Heart right ventricle (tissue), 16 donors: ENCODE measurements at regions not wholly inside any gene's neighbourhood (a gene's known extent, or its start where the extent isn't known, plus 50 kb on each side); places are given as distances from the start of the nearest gene placed in this dataset.
A peak's percentile ranks its signal among the peaks of the same experiment; 100 is the strongest.

Experiments used
- ATAC-seq, 8 donors: fragments of 200-7000 bp; cut with Tn5 transposase; one replicate each; pipeline ENCODE4 v1.9.1; 2020; ENCODE audit warnings: mild to moderate bottlenecking in 8 of 8, moderate library complexity in 8 of 8, moderate number of reproducible peaks in 1 of 8
- DNase-seq, 2 donors: peaks; one replicate each; pipeline ENCODE4 v3.0.0-alpha.2; 2020
- H3K27ac ChIP-seq, 10 donors: fragments of 200-600 bp; sonication (generic) in 2 of 10; one replicate each; pipeline versions ENCODE4 v1.5.0 to v1.8.0; 2020 to 2022; ENCODE audit warnings: mild to moderate bottlenecking in 3 of 10
- H3K27me3 ChIP-seq, 7 donors: fragments of 200-600 bp; one replicate each; pipeline ENCODE4 v1.8.0; 2021 to 2022; ENCODE audit warnings: mild to moderate bottlenecking in 2 of 7
- H3K36me3 ChIP-seq, 9 donors: fragments of 200-600 bp; sonication (generic) in 1 of 9; one replicate each; pipeline versions ENCODE4 v1.5.0 to v1.8.0; 2020 to 2022; ENCODE audit warnings: mild to moderate bottlenecking in 2 of 9
- H3K4me1 ChIP-seq, 9 donors: fragments of 200-600 bp; sonication (generic) in 1 of 9; one replicate each; pipeline versions ENCODE4 v1.5.0 to v1.8.0; 2020 to 2022; ENCODE audit warnings: mild to moderate bottlenecking in 4 of 9
- H3K4me3 ChIP-seq, 10 donors: fragments of 200-600 bp; sonication (generic) in 2 of 10; one replicate each; pipeline versions ENCODE4 v1.5.0 to v1.8.0; 2020 to 2022; ENCODE audit warnings: mild to moderate bottlenecking in 7 of 10, moderate library complexity in 2 of 10
- H3K9me3 ChIP-seq, 11 donors: fragments of 200-600 bp in 10 of 11; sonication (generic) in 2 of 11; one replicate each; pipeline versions ENCODE4 v1.5.0 to v1.8.0; 2013 to 2022; ENCODE audit warnings: mild to moderate bottlenecking in 2 of 11, control low read depth in 1 of 11, moderate library complexity in 1 of 11
- WGBS, 2 donors: extraction: QIAGEN DNeasy Blood & Tissue Kit; methylation state at CpG; one replicate each; pipeline ENCODE4 v1.1.7; 2013; ENCODE audit warnings: inconsistent platforms in 1 of 2; 5-methylcytosine and 5-hydroxymethylcytosine counted together
- intact Hi-C, 10 donors: fragments of 100-400 bp; cut with DNase I; formaldehyde crosslinking; loops; one replicate each; pipeline versions ENCODE4 v1.11.1 to v1.14.2; 2022
- TF ChIP-seq, protein P1 (sequence below), 9 donors: fragments of 200-600 bp; sonication (generic) in 2 of 9; IDR thresholded peaks; one replicate each; pipeline versions ENCODE4 v1.5.0 to v1.8.0; 2021 to 2022; ENCODE audit warnings: antibody characterized with exemption in 9 of 9, mild to moderate bottlenecking in 5 of 9, moderate library complexity in 1 of 9
- donor health status: Arrhythmogenic right ventricular cardiomyopathy.
- donor health status: ischemic (EF 13 %, LVEDD 7.1; RV severe dilation, severe dysfunction).
- donor health status: healthy with polysubstance abuse.
- donor health status: DM: no; HTN: yes; CAD: no.
- donor health status: DM: no; HTN: no; CAD: no.
- donor health status: ischemic (EF 25% LVEDD 6.9; RV normal size, moderate dysfunction).
- donor health status: ischemic (EF 25% LVEDD 5.7; RV mildly dilated, moderate dysfunction).
- donor health status: healthy.
- donor health status: DM: yes; HTN: yes; CAD: no.
- donor health status: Ischemic cardiomyopathy.
- donor health status: ischemic (EF 35%, LVEDD 5.7; RV mildly dilated, moderate dysfunction).
- donor health status: nonischemic (EF 11% LVEDD 7.7; RV severe dilation, severe dysfunction).
- donor health status: DM: yes; HTN: yes; CAD: no.
- donor health status: PGD.
- donor health status: ischemic (EF 29% LVEDD 5.4; RV normal size, mild dysfunction).
- donor health status: nonischemic (EF 23%, LVEDD 6.1; RV moderate dilation, normal function).

DNA sequence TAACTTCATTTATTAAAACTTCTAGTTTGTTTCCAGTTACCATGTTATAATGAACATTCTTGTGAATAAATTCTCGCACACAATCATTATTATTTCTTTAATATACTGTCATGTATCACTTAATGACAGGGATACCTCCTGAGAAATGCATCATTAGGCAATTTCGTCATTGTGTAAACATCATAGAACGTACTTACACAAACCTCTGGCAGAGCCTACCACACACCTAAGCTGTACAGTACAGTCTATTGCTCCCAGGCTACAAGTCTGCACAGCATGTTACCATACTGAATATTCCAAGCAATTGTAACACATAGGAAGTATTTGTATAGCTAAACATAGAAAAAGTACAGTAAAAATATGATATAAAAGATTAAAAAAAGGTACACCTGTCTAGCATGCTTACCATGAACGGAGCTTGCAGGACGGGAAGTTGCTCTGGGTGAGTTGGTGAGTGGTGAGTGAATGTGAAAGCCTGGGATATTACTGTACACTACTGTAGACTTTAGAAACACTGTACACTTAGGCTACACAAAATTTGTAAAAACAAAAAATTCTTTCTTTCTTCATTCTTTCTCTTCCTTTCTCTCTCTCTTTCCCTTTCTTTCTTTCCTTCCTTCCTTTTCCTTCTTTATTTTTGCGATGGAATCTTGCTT lies 268.2 kb upstream of the SOX4 start:
- Histone ChIP-seq H3K27ac (no peak overlapping the region), H3K4me1 (no peaks in the 10 kb centered on the region), H3K36me3 (no peaks in the 10 kb centered on the region), H3K4me3 (no peak overlapping the region), H3K9me3 (peaks cover 0 to 1% (median 0%) of the 10 kb centered on the region in 11 donors), H3K27me3 (no peaks in the 10 kb centered on the region)
- DNase-seq, result no peak
- no peak for ATAC-seq
- TF ChIP-seq, protein P1, sequence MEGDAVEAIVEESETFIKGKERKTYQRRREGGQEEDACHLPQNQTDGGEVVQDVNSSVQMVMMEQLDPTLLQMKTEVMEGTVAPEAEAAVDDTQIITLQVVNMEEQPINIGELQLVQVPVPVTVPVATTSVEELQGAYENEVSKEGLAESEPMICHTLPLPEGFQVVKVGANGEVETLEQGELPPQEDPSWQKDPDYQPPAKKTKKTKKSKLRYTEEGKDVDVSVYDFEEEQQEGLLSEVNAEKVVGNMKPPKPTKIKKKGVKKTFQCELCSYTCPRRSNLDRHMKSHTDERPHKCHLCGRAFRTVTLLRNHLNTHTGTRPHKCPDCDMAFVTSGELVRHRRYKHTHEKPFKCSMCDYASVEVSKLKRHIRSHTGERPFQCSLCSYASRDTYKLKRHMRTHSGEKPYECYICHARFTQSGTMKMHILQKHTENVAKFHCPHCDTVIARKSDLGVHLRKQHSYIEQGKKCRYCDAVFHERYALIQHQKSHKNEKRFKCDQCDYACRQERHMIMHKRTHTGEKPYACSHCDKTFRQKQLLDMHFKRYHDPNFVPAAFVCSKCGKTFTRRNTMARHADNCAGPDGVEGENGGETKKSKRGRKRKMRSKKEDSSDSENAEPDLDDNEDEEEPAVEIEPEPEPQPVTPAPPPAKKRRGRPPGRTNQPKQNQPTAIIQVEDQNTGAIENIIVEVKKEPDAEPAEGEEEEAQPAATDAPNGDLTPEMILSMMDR (IDR thresholded peaks at IDR 0.05), result no peak
- 85 to 89% methylated on average over 6 of the region's 6 CpGs for WGBS, 2 donors
- intact Hi-C loops, result no loop called here

DNA sequence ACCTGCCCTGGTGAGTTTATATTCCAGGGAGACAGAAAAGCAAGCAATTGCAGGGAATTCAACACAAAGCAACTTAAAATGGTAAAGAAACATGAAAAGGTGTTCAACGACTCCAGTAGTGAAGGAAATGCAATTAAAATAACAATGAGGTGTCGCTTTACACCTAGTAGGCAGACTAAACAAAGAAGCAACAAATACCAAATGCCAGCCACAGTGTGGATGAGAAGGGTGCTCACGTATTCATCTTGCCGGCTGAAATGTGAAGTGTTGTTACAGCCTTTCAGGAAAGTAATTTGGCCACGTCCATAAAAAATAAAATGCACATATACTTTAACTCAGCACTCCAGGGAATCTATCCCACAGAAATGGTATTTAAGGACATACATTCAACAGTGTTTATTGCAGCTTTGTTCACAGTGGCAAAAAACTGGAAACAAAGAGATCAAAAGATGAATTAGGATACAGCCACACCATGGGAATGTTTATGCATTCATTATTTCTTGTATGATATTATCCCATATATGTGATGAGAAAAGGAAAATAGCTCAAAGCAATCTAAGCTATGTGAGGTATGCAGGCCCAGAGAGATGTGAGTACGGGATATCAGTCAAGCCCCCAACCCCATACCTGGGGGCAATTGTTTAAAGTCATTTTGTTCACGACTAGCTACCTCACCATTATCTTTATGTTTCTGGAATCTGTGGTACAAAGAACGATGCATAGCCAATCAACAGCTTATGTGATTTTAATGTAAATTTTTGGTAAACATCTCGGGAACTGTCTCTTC lies 266.0 kb upstream of the SOX4 start:
- ATAC-seq (no peak), DNase-seq (no peak)
- 72 to 73% methylated on average over 9 of the region's 9 CpGs for WGBS, 2 donors
- Histone ChIP-seq H3K4me3 (no peak overlapping the region), H3K9me3 (no peaks in the 10 kb centered on the region), H3K4me1 (peaks cover 0 to 12% (median 0%) of the 10 kb centered on the region in 9 donors), H3K36me3 (no peaks in the 10 kb centered on the region), H3K27ac (no peak overlapping the region), H3K27me3 (no peaks in the 10 kb centered on the region)
- intact Hi-C loops, result no loop called here
- TF ChIP-seq, protein P1 (IDR thresholded peaks at IDR 0.05), result no peak

DNA sequence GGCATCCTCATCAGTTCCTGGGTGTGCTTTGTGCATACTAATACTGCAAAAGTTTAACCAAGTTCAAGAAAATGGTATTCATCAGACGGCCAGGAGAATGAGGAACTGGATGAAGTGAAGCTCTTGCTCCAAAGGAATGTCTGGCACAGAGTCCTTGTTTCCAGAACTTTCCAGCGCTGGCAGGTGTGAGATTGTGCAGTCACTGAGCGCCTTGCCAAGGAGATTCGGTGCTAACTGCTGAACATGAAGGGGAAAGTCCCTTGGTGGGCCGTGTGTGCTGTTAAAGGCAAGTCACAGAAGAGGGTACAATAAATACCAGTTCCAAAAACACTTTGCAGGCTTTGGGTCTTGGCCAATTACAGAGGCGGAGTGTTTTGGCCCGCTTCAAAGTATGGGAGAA lies 262.3 kb upstream of the SOX4 start:
- DNase-seq, result peak in 1 of 2 donors; percentile 51
- no peak overlapping the region for H3K27ac ChIP-seq
- H3K27me3 ChIP-seq, result no peaks in the 10 kb centered on the region
- H3K4me1 ChIP-seq, result peaks cover 0 to 12% (median 0%) of the 10 kb centered on the region in 9 donors
- ATAC-seq, result peak; percentile 61 to 97 (median 83)
- no peak overlapping the region for H3K4me3 ChIP-seq
- intact Hi-C loops, result loop anchor here in 1 of 10 donors (10.0 kb wide), 1 partner anchor 254 kb away; no protein-coding TSS in a partner anchor
- WGBS, 2 donors, result 27 to 29% methylated on average over 7 of the region's 7 CpGs
- TF ChIP-seq, protein P1 (IDR thresholded peaks at IDR 0.05), result no peak
- H3K9me3 ChIP-seq, result no peaks in the 10 kb centered on the region
- H3K36me3 ChIP-seq, result no peaks in the 10 kb centered on the region

DNA sequence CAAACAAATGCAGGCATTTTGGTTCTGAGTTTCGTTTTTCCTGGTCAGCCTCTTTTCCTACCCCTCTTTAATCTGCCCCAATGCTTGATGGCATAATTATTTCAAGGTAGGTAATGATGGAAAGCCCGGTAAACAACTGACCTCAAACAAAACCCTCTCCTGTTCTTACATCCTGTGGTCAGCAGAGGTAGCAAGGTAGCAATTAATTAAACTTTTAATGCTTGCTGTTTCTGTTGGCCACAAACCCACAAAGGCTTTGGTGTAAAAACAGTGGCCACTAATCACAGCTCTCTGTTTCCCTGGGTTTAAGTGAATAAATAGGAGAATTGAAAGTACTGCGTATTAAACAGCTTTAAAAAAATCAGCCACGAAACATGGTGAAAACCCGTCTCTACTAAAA lies 261.5 kb upstream of the SOX4 start:
- Histone ChIP-seq H3K27me3 (no peaks in the 10 kb centered on the region), H3K4me3 (no peak overlapping the region), H3K9me3 (peaks cover 0 to 3% (median 0%) of the 10 kb centered on the region in 11 donors), H3K4me1 (peaks cover 0 to 12% (median 0%) of the 10 kb centered on the region in 9 donors), H3K36me3 (no peaks in the 10 kb centered on the region), H3K27ac (no peak overlapping the region)
- intact Hi-C loops, result loop anchor here in 1 of 10 donors (10.0 kb wide), 1 partner anchor 253 kb away; no protein-coding TSS in a partner anchor
- 87 to 89% methylated on average over 5 of the region's 5 CpGs for WGBS, 2 donors
- TF ChIP-seq, protein P1 (IDR thresholded peaks at IDR 0.05), result peak in 2 of 9 donors; percentile 15 to 16
- DNase-seq (no peak), ATAC-seq (no peak)
